Suppressor macrophage (primary cell): ENCODE measurements at regions not wholly inside any gene's neighbourhood (a gene's known extent, or its start where the extent isn't known, plus 50 kb on each side); places are given as distances from the start of the nearest gene placed in this dataset.
"Not testable (repeated sequence)": the region's sequence is repeated elsewhere in the genome, so short reads cannot be mapped to it uniquely, and the experiment has no call there.

Source experiments
- DNase-seq, 4 experiments: peaks; one replicate each; pipeline ENCODE4 v3.0.0-alpha.2; 2020 to 2022

DNA sequence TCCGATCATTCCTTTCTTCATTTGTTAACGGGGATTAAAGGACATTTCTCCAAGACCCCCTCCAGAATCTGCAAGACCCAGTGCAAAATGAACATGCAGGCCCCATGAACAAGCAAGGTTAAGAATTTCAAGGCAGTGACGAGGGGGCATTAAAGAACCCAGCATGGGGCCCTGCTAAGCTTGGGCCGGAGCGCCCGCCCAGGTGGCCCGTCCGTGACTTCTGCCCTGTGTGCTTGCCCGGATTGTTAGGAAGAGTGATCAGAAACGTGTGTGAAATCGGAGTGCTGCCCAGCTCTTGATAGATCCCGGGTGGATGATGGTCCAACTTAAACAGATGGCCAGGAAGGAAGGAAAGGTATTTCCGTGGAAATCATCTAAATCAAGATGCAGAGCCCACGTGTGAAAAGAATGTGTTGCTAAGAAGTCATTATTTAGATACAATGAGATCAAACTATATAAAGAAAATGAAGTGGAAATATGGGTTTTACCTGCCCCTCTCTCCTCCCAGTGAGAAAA, 213.6 kb downstream of the KLF6 start:
- no peak for DNase-seq

- no peak for DNase-seq
Observed at GRCh38 chr10:3570855-3571266, 214.1 kb downstream of the KLF6 start.

GRCh38 chr10:3570131-3570729, 214.8 kb downstream of the KLF6 start:
- peak; percentile 16 to 64 (median 51) for DNase-seq

DNA sequence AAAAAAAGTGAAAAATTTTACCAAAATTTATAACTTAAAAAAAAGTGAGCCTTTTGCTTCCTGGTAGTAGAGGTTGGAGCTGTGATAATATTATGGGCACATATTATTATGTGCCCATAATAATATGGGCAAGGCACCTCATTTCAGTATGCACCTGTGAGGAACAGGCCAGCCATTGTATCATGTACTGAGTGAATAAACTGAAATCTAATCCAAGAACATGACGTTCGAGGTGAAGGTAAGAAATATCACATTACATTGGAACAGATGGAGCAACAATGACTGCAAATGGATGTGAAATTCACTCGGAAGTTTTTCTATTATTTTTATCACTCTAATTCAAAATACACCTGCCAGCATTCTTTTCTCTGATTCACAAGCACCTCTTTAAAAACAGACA, 216.0 kb downstream of the KLF6 start:
- DNase-seq, result no peak

DNA sequence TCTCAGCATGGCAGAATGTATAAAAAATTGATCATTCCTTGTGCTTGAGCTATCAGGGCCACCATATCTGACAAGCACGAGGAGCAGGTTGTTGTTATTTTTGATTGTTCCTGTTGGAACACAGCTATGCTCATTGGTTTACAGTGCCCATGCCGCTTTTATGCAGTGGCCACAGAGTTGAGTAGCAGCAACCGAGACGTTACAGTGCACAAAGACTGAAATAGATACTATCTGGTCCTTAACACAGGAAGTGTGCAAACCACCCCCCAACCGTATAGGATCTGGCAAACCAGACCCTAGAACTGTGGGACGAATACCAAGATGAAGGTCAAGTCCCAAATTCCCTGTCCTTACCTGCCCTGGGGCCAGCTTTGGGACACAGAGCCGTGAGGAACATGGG, 216.6 kb downstream of the KLF6 start:
- no peak for DNase-seq

DNA sequence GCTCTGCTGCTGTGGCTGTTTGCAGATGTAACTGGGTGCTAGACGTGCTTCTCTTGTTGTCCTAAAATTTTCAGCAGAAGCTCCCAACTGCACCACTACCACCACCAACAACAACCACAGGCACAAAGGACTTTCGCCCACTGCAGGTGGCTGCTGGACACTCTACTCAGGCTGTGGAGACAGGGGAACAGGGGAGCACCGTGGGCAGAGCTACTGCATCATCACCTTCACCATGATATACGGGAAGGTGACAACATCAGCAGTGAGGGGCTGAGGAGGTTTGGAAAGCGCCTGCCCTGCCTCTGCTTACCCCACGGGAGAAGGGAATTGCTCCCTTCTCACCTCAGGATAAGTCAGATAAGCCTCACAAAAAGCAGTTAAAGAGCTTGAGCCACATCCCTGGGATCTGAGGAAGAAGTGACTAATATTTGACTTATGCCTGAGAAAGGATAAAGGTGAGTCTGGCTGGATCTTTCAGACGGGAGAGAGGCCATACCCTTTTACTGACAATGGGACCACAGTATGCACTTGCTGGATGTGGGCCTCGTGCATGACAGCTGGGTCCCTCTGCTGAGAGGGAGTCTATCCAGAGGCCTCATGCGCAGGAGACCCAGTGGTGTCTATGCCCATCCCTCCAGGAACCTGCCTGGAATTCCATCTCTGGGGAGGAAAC, 217.6 kb downstream of the KLF6 start:
- DNase-seq, result no peak

DNA sequence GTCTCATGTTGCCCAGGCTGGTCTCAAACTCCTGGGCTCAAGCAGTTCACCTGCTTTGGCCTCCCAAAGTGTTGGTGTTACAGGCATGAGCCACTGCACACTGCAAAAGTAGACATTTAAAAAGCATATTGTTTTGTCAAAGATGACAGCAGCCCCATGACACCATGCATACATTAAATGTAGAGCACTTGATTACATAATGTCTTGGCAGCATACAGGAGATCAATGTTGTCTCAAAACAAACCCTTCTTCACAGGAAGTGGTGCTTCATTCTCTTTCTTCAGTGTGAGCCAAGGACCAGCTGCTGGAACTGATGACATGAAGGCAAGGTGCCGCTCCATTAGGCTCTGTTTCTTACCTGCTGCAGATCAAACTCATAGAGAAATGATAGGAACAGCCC, 218.4 kb downstream of the KLF6 start:
- no peak for DNase-seq

DNA sequence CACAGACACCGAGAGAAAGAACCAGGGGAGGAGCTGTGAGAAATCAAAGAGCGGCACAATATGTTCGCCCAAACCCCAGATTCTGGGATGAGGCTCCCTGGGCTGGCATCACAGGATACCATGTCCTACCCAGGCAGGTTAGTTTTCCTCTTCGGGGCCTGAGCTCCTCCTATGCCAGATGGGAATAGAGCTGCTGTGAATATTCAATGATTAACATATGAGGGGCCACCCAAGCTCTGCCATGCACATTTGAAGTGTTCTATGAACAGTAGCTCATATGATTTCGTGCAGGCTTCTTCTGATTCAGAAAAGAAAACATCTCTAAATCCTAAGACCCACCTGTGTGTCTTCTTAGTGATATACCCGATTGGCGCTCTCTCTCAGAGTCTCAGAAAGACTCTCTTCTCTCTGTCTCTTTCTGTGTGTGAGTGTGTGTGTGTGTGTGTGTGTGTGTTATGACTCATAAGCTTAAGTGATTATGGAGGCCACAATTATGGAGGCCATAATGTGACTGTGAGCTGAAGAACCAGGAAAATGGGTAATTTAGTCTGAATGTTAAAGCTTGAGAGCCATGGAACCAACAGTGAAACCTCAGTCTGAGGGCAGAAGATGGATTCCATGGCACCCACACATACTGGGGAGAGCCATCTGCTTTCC, 220.5 kb downstream of the KLF6 start:
- DNase-seq, result no peak

GRCh38 chr10:3563298-3563697, 221.7 kb downstream of the KLF6 start:
- DNase-seq, result no peak

- DNase-seq, result not testable (repeated sequence)
Observed at GRCh38 chr10:3560628-3561027, 224.4 kb downstream of the KLF6 start.

DNA sequence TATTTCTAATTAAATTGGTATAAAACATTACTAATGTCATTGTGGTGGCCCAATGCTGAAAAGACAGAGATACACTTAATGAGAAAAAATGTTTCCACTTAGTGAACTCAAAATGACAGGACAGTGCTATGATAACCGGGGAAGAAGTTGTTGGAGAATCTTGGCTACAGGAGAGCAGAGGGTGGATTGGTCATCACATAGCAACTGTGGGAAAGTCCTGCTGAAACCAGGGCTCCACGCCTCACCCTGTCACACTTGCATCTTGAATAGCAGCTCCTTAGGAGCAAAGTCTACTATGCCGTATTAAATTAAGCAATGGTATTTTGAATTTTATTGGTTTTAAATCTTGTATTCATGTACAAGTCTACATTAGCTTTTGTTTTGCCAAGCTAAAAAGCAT, 225.5 kb downstream of the KLF6 start:
- DNase-seq, result no peak

- no peak for DNase-seq
Observed at GRCh38 chr10:3559011-3559410, 226.0 kb downstream of the KLF6 start.

GRCh38 chr10:3556191-3557017, 228.6 kb downstream of the KLF6 start:
- DNase-seq, result peak in 2 of 4 experiments; percentile 9 to 31

GRCh38 chr10:3554121-3554522, 230.9 kb downstream of the KLF6 start:
- DNase-seq, result peak; percentile 15 to 38 (median 28)

GRCh38 chr10:3552281-3552680, 232.7 kb downstream of the KLF6 start:
- no peak for DNase-seq

GRCh38 chr10:3551761-3552160, 233.2 kb downstream of the KLF6 start:
- DNase-seq, result no peak

- no peak for DNase-seq
Observed at GRCh38 chr10:3549118-3549517, 235.9 kb downstream of the KLF6 start.

DNA sequence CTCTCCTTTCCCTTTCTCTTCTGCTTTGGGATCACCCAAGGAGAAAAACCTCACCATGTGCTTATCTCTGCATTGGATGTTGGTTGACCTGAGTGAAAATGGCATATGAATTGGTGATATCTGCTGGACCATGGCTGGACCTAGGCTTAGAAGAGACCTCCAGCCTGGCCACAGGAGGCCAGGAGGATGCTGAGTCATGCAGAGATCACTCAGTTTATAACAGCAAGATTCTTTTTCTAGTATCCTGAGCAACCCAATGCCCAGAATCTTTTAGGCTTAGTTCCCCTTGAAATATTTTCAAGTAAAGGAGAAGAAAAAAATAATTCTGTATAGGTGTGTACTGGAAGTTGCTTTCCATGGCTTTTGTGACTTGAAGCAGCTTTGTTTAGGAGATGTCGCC, 236.3 kb downstream of the KLF6 start:
- no peak for DNase-seq

GRCh38 chr10:3548076-3548475, 236.9 kb downstream of the KLF6 start:
- DNase-seq, result no peak

DNA sequence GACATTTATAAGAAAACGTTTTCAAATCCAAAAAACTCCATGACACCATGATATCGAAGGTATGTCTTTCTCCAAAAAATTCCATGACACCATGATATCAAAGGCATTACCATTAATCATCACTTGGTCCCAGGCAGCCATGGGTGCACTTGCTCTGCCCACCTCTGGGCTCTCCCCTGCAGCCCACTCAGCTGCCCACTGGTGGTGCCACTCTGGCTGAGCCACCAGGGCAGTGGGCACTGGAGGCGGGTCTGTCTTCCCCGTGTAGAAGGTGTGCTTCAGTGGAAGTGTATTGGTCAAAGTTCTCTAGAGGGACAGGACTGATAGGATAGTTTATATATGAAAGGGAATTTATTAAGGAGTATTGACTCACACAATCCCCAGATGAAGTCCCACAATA, 240.4 kb downstream of the KLF6 start:
- no peak for DNase-seq

- no peak for DNase-seq
Observed at GRCh38 chr10:3542185-3542611, 242.8 kb downstream of the KLF6 start.

GRCh38 chr10:3539696-3540383, 245.2 kb downstream of the KLF6 start:
- no peak for DNase-seq
